ENCODE measurements at regions not wholly inside any gene's neighbourhood (a gene's known extent, or its start where the extent isn't known, plus 50 kb on each side); places are given as distances from the start of the nearest gene placed in this dataset.

- Histone ChIP-seq H3F3A (ENCODE audit: control insufficient read depth, insufficient read depth) (no peaks in the 10 kb centered on the region), H3K27ac (ENCODE audit: low read depth, low read length) (no peak overlapping the region), H3K4me1 (ENCODE audit: control insufficient read depth, low read length) (no peaks in the 10 kb centered on the region), H3K36me3 (ENCODE audit: control insufficient read depth, low read length) (no peaks in the 10 kb centered on the region), H3K27me3 (ENCODE audit: control insufficient read depth, low read length) (no peaks in the 10 kb centered on the region), H3K9me3 (ENCODE audit: control insufficient read depth, insufficient read depth, low read length) (no peaks in the 10 kb centered on the region), H3K4me2 (ENCODE audit: low read length) (no peak overlapping the region), H3K9me2 (replicated peaks; ENCODE audit: control insufficient read depth, low read length) (no peaks in the 10 kb centered on the region), H3K79me2 (ENCODE audit: control insufficient read depth, low read length) (no peaks in the 10 kb centered on the region), H3K4me3 (ENCODE audit: low read length) (no peak overlapping the region), H4K20me1 (ENCODE audit: control insufficient read depth, insufficient read depth, low read depth, low read length) (no peaks in the 10 kb centered on the region)
- TF ChIP-seq EZH2phosphoT487 (IDR thresholded peaks at IDR 0.05; ENCODE audit: borderline replicate concordance, low read length) (no peak), CTCF (IDR thresholded peaks at IDR 0.05; ENCODE audit: low read depth, low read length, poor library complexity, severe bottlenecking) (no peak)
These were observed 624.2 kb upstream of the GRIN3A start for GRCh38 chr9:102362470-102363132.

GRCh38 chr9:102360846-102361245 lies 622.4 kb upstream of the GRIN3A start:
- Histone ChIP-seq H3K4me2 (ENCODE audit: low read length) (no peak overlapping the region), H3K4me3 (ENCODE audit: low read length) (no peak overlapping the region)

GRCh38 chr9:102355982-102356381 lies 617.5 kb upstream of the GRIN3A start:
- no peak overlapping the region for H3K4me3 ChIP-seq (ENCODE audit: low read length)
- H3K9me2 ChIP-seq (replicated peaks; ENCODE audit: control insufficient read depth, low read length), result no peaks in the 10 kb centered on the region
- no peaks in the 10 kb centered on the region for H3K9me3 ChIP-seq (ENCODE audit: control insufficient read depth, insufficient read depth, low read length)
- H3K4me1 ChIP-seq (ENCODE audit: control insufficient read depth, low read length), result no peaks in the 10 kb centered on the region
- H3K79me2 ChIP-seq (ENCODE audit: control insufficient read depth, low read length), result no peaks in the 10 kb centered on the region
- TF ChIP-seq CTCF (IDR thresholded peaks at IDR 0.05; ENCODE audit: low read depth, low read length, poor library complexity, severe bottlenecking), result no peak
- TF ChIP-seq EZH2phosphoT487 (IDR thresholded peaks at IDR 0.05; ENCODE audit: borderline replicate concordance, low read length), result no peak
- H3K4me2 ChIP-seq (ENCODE audit: low read length), result no peak overlapping the region
- no peak overlapping the region for H3K27ac ChIP-seq (ENCODE audit: low read depth, low read length)
- no peaks in the 10 kb centered on the region for H4K20me1 ChIP-seq (ENCODE audit: control insufficient read depth, insufficient read depth, low read depth, low read length)
- H3K27me3 ChIP-seq (ENCODE audit: control insufficient read depth, low read length), result no peaks in the 10 kb centered on the region
- H3K36me3 ChIP-seq (ENCODE audit: control insufficient read depth, low read length), result no peaks in the 10 kb centered on the region
- H3F3A ChIP-seq (ENCODE audit: control insufficient read depth, insufficient read depth), result no peaks in the 10 kb centered on the region

More at GRCh38 chr9:102360846-102361245, 622.4 kb upstream of the GRIN3A start:
- no peaks in the 10 kb centered on the region for H3F3A ChIP-seq (ENCODE audit: control insufficient read depth, insufficient read depth)
- no peaks in the 10 kb centered on the region for H3K9me3 ChIP-seq (ENCODE audit: control insufficient read depth, insufficient read depth, low read length)
- H3K27ac ChIP-seq (ENCODE audit: low read depth, low read length), result no peak overlapping the region
- no peaks in the 10 kb centered on the region for H3K36me3 ChIP-seq (ENCODE audit: control insufficient read depth, low read length)
- no peaks in the 10 kb centered on the region for H3K4me1 ChIP-seq (ENCODE audit: control insufficient read depth, low read length)
- no peaks in the 10 kb centered on the region for H3K9me2 ChIP-seq (replicated peaks; ENCODE audit: control insufficient read depth, low read length)
- no peaks in the 10 kb centered on the region for H4K20me1 ChIP-seq (ENCODE audit: control insufficient read depth, insufficient read depth, low read depth, low read length)
- no peaks in the 10 kb centered on the region for H3K27me3 ChIP-seq (ENCODE audit: control insufficient read depth, low read length)
- H3K79me2 ChIP-seq (ENCODE audit: control insufficient read depth, low read length), result no peaks in the 10 kb centered on the region
- TF ChIP-seq EZH2phosphoT487 (IDR thresholded peaks at IDR 0.05; ENCODE audit: borderline replicate concordance, low read length), result no peak
- no peak for TF ChIP-seq CTCF (IDR thresholded peaks at IDR 0.05; ENCODE audit: low read depth, low read length, poor library complexity, severe bottlenecking)

Measured in DOHH2 (cell line).